Neural crest cell (in vitro differentiated cells): ENCODE measurements at regions not wholly inside any gene's neighbourhood (a gene's known extent, or its start where the extent isn't known, plus 50 kb on each side); places are given as distances from the start of the nearest gene placed in this dataset.

ENCODE experiments used
- DNase-seq: peaks from one replicate; pipeline ENCODE4 v3.0.0; 2021; ENCODE audit warnings: low read depth, mixed read lengths, low spot score
- H3K27ac Mint-ChIP-seq: one replicate; pipeline ENCODE4 v1.8.0; 2021; ENCODE audit warnings: mild to moderate bottlenecking, mixed read lengths; ENCODE audit not compliant: unreplicated experiment
- H3K27me3 Mint-ChIP-seq: 2 replicates; pipeline ENCODE4 v1.8.0; 2021; ENCODE audit warnings: low read depth, mild to moderate bottlenecking, mixed read lengths
- H3K36me3 Mint-ChIP-seq: 2 replicates; pipeline ENCODE4 v1.8.0; 2021; ENCODE audit warnings: low read depth, mild to moderate bottlenecking, mixed read lengths
- H3K4me1 Mint-ChIP-seq: 2 replicates; pipeline ENCODE4 v1.8.0; 2021; ENCODE audit warnings: mixed read lengths
- H3K4me3 Mint-ChIP-seq: one replicate; pipeline ENCODE4 v1.8.0; 2021; ENCODE audit warnings: mild to moderate bottlenecking, mixed read lengths
- H3K9me3 Mint-ChIP-seq: 2 replicates; pipeline ENCODE4 v1.8.0; 2021; ENCODE audit warnings: mixed read lengths
- CTCF ChIP-seq: fragments of 200-600 bp; sonication (generic); conservative IDR thresholded peaks from 2 replicates; pipeline ENCODE4 v1.5.0; 2021; ENCODE audit warnings: antibody characterized with exemption, mild to moderate bottlenecking

DNA sequence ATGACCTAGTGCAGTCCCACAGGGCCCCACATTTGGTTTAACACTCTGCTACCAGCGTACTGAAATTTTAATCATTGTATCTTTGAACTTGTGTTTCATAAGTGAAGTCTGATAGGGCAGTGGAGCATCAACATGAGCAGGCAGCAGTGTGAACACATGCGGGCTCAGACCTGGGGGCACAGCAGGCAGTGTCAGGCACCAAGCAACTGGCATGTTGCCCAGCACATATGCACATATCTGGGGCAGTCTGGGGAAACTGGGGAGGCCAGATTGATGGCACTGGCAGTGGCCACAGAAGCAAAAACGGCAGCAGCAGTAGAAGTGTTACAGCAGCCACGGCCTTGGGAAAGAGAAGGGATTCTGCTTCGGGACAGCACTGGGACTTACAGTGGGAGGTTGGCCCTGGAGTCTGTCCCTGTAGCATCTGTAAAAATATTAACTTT, 353.9 kb upstream of the KCNMB2 start:
- Mint-ChIP-seq H3K4me1 (peaks cover 4% of the 10 kb centered on the region), H3K27ac (no peak overlapping the region), H3K4me3 (no peak overlapping the region), H3K9me3 (peaks cover 3% of the 10 kb centered on the region), H3K27me3 (no peaks in the 10 kb centered on the region), H3K36me3 (peaks cover 2% of the 10 kb centered on the region)
- no peak for TF ChIP-seq CTCF
- no peak for DNase-seq

- TF ChIP-seq CTCF = no peak
- Mint-ChIP-seq H3K9me3 (no peaks in the 10 kb centered on the region), H3K27ac (no peak overlapping the region), H3K4me3 (no peak overlapping the region), H3K36me3 (peaks cover 2% of the 10 kb centered on the region), H3K4me1 (peaks cover 7% of the 10 kb centered on the region), H3K27me3 (no peaks in the 10 kb centered on the region)
- no peak for DNase-seq
These were observed 351.4 kb upstream of the KCNMB2 start for GRCh38 chr3:178184833-178185232.

- no peak overlapping the region for H3K4me3 Mint-ChIP-seq
- no peak for TF ChIP-seq CTCF
- H3K9me3 Mint-ChIP-seq = no peaks in the 10 kb centered on the region
- H3K27ac Mint-ChIP-seq = no peak overlapping the region
- no peak for DNase-seq
- no peaks in the 10 kb centered on the region for H3K27me3 Mint-ChIP-seq
- peaks cover 11% of the 10 kb centered on the region for H3K4me1 Mint-ChIP-seq
- peaks cover 2% of the 10 kb centered on the region for H3K36me3 Mint-ChIP-seq
These were observed 349.6 kb upstream of the KCNMB2 start for GRCh38 chr3:178186666-178187065.

GRCh38 chr3:178189854-178190253, 346.4 kb upstream of the KCNMB2 start:
- peaks cover 7% of the 10 kb centered on the region for H3K4me1 Mint-ChIP-seq
- no peak overlapping the region for H3K4me3 Mint-ChIP-seq
- no peak overlapping the region for H3K27ac Mint-ChIP-seq
- DNase-seq = no peak
- peaks cover 2% of the 10 kb centered on the region for H3K36me3 Mint-ChIP-seq
- no peaks in the 10 kb centered on the region for H3K9me3 Mint-ChIP-seq
- H3K27me3 Mint-ChIP-seq = no peaks in the 10 kb centered on the region
- no peak for TF ChIP-seq CTCF

DNA sequence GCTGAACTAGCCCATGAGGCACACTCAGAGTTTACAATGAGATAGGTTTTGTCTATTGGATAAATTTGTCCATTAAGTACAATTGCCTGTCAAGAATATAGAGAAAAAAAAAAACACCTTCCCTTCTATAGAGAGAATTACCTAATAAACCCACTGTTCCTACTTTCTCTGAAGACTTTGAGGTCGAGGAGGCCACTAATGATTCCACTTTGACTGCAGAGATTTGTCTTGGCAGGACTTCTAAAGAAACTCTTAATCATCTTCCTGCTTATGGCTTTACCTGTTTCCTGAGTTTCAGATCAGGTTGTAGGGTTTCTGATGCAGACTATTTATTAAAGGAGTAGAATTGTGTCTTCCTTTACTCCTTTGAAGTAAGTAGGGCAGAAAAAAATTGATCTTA, 342.4 kb upstream of the KCNMB2 start:
- no peaks in the 10 kb centered on the region for H3K9me3 Mint-ChIP-seq
- no peak for DNase-seq
- no peak overlapping the region for H3K4me3 Mint-ChIP-seq
- H3K36me3 Mint-ChIP-seq = no peaks in the 10 kb centered on the region
- peaks cover 13% of the 10 kb centered on the region for H3K4me1 Mint-ChIP-seq
- H3K27me3 Mint-ChIP-seq = no peaks in the 10 kb centered on the region
- no peak overlapping the region for H3K27ac Mint-ChIP-seq
- TF ChIP-seq CTCF = no peak

DNA sequence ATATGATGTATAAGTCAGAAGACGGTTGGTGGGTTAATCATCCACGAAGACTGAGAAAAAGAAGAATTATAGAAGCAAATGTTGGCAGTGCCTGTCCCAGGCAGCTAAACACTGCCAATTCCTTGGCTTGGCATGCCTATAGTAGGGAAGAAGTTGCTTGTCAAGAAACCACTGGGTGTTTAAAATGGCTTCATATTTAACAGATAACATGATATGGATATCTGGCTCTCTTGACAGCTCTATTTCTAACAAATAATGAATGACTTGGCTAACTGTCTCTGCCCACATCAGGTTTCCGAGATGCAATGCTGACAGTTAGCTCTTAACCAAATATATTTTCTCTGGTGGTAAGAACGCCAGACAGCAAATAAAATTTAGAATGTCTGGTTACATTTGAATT, 341.7 kb upstream of the KCNMB2 start:
- Mint-ChIP-seq H3K9me3 (no peaks in the 10 kb centered on the region), H3K27me3 (no peaks in the 10 kb centered on the region), H3K4me3 (no peak overlapping the region), H3K4me1 (peaks cover 13% of the 10 kb centered on the region), H3K36me3 (no peaks in the 10 kb centered on the region), H3K27ac (no peak overlapping the region)
- TF ChIP-seq CTCF = no peak
- no peak for DNase-seq
